ENCODE measurements at regions not wholly inside any gene's neighbourhood (a gene's known extent, or its start where the extent isn't known, plus 50 kb on each side); places are given as distances from the start of the nearest gene placed in this dataset.

DNA sequence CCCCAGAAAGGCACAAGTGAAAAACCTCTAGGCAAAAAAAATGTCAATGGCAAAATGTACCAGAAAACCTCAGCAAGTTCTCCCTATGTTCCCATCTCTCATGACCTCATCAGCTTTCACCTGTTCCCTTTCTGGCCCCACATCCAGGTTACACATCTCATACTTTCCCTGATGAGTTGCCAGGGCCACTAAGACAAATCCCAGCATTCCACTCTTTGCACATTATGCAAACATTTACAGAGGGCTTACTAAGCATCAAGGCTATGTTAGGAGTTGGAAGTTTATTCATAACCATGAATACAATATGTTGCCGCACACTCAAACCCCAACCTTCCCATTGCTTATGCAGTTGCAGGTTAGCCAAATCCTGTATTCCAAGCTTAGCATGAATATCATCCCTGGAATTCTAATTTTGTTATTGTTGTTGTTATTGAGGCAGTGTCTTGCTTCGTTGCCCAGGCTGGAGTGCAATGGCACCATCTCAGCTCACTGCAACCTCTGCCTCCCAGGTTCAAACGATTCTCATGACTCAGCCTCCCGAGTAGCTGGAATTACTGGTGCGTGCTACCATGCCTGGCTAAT is 129.3 kb upstream of the UBE2E2 start:
- H3K4me3 ChIP-seq (ENCODE audit: low read depth, low read length): no peak overlapping the region

DNA sequence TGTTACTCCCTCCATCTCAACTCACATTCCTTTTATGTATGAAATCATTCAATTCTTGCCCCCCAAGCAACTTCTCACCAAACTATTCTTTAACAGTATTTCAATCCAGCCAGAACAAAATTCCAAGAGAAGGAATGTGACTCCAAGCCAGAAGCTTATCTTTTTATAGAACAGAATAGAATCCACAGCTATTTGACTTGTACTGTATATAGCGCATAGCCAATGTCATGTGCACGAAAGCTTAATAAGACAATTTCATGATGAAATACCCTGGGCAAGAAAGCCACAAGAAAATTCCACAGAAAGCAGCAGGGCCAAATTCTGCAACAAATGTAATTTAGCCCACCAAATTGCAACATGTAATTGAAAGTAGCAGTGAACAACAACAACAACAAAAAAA is 127.6 kb upstream of the UBE2E2 start:
- H3K4me3 ChIP-seq (ENCODE audit: low read depth, low read length): no peak overlapping the region

GRCh38 chr3:23076437-23076836 is 126.7 kb upstream of the UBE2E2 start:
- H3K4me3 ChIP-seq (ENCODE audit: low read depth, low read length): no peak overlapping the region

DNA sequence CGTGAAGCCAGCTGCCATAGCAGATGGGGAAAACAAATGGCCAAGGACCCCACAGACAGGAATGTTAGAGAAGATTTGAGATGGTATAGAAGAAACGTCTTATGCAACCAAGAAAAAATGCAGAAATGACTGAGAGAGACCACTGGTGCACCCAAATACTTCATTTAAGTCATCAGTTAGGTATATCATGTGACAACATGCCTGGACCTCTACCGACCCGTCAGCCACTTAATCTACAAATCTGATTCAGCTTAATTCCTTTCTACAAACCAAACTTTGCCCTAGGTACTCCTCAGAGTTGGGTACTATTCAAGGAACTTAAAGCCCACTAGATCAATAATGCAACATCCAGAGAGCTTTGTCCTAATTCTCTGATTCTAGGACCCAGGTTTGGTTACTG is 126.0 kb upstream of the UBE2E2 start:
- no peak overlapping the region for H3K4me3 ChIP-seq (ENCODE audit: low read depth, low read length)

GRCh38 chr3:23078735-23079134 is 124.4 kb upstream of the UBE2E2 start:
- no peak overlapping the region for H3K4me3 ChIP-seq (ENCODE audit: low read depth, low read length)

DNA sequence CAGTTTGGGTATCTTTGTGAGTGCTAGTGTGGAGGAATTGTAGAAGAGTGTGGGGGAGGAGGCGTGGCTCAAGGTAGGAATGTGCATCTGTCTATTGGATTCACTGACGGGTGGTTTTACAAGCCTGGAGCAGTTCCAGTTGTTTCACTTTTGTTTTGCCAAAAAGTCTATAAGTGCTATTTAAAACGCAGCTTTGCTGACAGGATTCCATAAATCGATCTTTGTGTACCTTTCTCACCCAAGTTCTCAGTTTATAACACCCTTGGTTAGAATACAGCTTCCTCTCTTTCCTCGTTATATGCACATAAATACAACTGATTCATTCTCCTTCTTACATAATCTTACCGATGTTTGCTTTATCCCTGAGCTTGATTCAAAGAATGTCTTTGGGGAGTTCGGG is 123.2 kb upstream of the UBE2E2 start:
- H3K4me3 ChIP-seq (ENCODE audit: low read depth, low read length): no peak overlapping the region

DNA sequence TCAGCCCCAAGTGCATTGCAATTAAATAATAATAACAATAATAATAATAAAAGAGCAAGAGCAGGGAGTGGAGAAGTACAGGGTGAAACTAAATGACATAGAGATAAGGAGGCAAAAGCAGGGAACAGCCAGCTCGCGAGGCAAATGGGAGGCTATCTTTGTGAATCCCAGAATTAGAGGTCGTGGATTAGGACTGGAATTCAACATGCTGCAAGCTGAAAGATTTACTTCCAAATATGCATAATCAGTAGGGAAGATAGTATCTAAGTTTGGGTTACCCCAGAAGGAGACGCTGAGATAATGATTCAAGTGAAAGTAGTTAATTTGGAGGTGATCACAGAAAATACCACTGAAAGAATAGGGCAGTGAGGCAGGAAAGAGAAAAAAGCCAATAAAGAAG is 119.4 kb upstream of the UBE2E2 start:
- H3K4me3 ChIP-seq (ENCODE audit: low read depth, low read length): no peak overlapping the region

- no peak overlapping the region for H3K4me3 ChIP-seq (ENCODE audit: low read depth, low read length)
These were observed 118.8 kb upstream of the UBE2E2 start for GRCh38 chr3:23084367-23084766.

DNA sequence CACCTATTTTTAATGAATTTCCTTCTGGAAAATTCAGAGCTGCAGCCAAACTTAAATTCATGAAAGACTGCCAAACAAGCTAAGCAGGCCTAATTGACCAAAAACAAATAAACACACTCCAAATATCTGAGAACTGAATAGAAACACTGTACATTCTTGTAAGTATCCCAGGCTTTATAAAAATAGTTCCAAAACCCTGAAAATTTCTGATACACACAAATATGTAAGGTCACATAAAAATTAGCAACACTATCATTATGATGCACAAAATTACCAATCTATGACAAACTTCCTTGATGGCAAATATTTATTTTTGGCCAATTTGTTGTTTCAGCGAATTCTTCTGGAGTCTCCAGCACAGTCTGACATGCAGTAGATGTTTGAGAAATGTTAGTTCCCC is 117.9 kb upstream of the UBE2E2 start:
- no peak overlapping the region for H3K4me3 ChIP-seq (ENCODE audit: low read depth, low read length)

- no peak overlapping the region for H3K4me3 ChIP-seq (ENCODE audit: low read depth, low read length)
These were observed 116.8 kb upstream of the UBE2E2 start for GRCh38 chr3:23086331-23086730.

- H3K4me3 ChIP-seq (ENCODE audit: low read depth, low read length): no peak overlapping the region
These were observed 116.3 kb upstream of the UBE2E2 start for GRCh38 chr3:23086831-23087230.

- H3K4me3 ChIP-seq (ENCODE audit: low read depth, low read length): no peak overlapping the region
These were observed 108.7 kb upstream of the UBE2E2 start for GRCh38 chr3:23094412-23094811.

DNA sequence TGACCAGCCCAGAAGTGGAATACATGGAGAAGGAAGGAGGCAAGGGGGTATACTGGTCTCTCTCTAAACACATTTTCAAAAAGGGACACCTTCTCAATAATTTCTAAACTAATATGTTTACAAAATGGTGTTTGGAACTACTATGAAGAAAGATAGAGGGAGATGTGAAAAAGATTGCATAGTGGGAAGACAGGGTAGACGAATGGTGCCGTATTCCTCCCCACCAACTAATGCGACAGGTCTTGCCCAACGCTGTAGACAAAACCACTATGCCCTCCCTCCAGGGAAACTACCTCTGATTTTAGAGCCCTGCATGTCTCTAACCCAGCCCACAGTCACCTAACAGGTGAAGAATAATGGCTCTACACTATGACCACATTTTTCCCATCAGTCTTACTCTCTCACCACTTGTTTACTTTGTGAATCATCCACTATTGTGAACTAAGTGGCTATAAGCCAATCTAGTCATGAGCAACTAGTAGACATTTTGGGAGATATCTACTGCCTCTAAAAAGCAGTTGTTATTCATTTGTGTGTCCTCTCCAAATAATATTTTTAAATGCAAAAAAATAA is 108.2 kb upstream of the UBE2E2 start:
- no peak overlapping the region for H3K4me3 ChIP-seq (ENCODE audit: low read depth, low read length)

DNA sequence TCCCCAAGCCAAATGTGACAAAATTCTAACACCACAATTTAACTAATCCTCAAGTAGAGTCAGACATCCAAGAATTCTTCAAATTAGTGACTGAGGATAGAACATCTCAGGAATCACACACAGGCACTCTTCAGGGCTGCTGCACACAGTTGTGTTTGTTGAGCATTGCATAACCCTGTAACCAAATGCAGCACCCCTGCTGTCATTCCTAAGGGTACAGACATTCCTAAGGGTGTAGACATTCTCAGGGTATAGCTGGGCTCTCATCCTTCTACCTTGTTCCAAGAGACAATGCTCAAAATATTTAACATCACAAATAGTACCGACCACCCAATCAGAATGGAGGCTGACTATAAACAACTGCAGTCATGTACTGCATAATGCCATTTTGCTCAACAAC is 107.1 kb upstream of the UBE2E2 start:
- H3K4me3 ChIP-seq (ENCODE audit: low read depth, low read length): no peak overlapping the region

GRCh38 chr3:23099021-23099420 is 104.1 kb upstream of the UBE2E2 start:
- H3K4me3 ChIP-seq (ENCODE audit: low read depth, low read length): no peak overlapping the region

DNA sequence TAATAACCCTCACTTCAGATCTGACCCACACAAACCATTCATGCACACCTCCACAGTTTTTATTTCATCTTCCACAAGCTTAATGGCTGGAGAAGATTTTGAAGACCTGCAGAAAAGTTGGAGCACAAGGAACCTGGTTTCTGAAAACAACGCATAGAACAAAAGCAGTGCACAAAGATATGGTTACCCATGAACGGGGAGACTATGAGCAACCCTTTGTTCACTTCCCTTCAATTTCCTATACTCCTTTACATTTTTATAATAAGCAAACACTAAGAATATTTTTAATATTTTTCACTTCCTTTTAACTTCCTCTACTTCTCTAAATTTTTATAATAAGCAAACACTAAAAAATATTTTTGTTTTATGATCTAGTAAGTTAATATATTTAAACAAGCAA is 103.5 kb upstream of the UBE2E2 start:
- H3K4me3 ChIP-seq (ENCODE audit: low read depth, low read length): no peak overlapping the region

DNA sequence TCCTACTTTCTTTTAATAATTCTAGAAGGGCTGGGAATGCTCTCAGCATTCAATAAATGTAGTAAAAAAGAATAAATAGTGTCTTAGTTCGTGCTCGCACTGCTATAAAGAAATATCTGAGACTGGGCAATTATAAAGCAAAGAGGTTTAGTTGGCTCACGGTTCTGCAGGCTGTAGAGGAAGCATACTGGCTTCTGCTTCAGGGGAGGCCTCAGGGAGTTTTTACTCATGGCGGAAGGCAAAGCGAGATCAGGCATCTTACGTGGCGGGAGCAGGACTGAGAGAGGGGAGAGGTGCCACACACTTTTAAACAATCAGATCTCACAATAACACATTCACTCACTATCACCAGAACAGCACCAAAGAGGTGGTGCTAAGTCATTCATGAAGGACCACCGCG is 103.0 kb upstream of the UBE2E2 start:
- H3K4me3 ChIP-seq (ENCODE audit: low read depth, low read length): no peak overlapping the region

- H3K4me3 ChIP-seq (ENCODE audit: low read depth, low read length): no peak overlapping the region
These were observed 99.4 kb upstream of the UBE2E2 start for GRCh38 chr3:23103764-23104163.

DNA sequence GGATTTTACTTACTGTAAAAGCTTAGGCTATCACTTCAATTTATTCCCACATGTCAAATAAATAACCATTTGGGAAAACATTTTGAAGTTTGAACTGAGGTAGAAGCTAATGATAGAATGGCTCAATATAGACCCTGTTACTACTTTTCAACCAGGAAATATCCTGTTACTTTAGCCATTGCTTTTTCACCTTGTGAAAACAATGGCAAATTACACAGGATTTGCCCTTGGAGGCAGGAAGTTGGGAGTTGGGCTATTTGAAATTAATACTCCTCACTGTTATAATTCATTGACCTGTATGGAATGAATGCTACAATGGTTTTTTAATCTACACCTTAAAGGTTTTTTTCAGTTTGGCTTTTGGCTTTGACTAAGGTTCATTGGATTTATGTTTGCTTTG is 98.1 kb upstream of the UBE2E2 start:
- no peak overlapping the region for H3K4me3 ChIP-seq (ENCODE audit: low read depth, low read length)

DNA sequence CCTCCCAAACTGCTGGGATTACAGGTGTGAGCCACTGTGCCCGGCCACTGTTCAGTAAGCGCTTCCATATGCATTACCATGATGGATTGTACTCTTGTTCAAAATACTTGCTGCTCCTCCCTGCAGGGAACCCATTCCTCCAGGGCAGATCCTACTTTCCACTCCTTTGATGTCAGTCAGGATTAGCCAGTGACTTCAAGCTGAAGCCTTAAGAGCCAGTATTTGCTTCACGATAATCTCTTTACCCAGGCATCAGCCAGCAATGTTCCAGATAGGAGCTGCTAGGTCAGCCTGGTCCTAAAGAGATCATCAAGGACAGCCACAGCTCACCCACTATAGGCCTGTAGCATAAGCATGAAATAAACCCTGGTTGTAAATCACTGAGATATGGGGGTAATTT is 96.5 kb upstream of the UBE2E2 start:
- no peak overlapping the region for H3K4me3 ChIP-seq (ENCODE audit: low read depth, low read length)

DNA sequence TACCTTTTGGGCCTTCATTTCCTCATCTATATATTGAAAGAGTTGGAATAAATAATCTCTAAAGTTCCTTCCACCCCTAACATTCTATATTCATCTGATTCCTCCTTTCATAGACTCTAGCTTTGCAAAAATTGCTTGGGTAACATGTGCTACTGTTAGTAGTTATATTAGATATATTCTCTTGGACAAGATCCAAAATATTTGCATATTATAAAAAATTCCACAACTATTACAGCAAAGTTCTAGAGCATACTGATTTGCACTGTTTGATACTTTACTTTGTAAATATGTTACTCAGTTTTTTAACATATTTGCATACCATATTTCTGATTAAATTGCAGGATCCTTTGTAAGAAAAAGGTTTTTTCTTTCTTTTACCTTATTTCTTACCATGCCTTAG is 95.9 kb upstream of the UBE2E2 start:
- H3K4me3 ChIP-seq (ENCODE audit: low read depth, low read length): no peak overlapping the region

DNA sequence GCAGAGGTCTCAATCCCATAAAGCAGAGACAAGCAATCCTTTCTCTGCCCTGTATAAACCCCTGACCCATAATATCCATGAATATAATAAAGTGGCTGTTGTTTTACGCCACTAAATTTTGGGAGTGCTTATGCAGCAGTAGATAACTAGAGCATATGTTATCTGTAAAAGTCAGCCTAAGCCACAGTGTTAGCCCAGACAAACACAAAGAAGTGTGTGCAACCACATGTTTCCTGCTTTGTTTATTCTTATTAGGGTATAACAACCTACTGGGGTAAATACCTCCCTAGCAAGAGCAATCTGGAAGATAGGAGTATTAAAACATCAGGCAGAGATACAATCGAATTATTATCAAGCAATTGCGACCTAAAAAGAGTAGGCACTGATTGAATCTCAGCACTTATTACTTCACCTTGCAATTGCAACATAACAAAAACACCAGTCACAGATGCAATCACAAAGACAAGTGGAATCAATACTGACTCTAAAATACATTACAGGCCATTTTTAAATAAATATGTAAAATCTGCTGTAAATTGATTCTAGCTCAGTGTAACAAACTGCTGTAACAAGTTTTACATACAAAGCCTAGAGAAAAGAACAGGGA is 94.6 kb upstream of the UBE2E2 start:
- no peak overlapping the region for H3K4me3 ChIP-seq (ENCODE audit: low read depth, low read length)

DNA sequence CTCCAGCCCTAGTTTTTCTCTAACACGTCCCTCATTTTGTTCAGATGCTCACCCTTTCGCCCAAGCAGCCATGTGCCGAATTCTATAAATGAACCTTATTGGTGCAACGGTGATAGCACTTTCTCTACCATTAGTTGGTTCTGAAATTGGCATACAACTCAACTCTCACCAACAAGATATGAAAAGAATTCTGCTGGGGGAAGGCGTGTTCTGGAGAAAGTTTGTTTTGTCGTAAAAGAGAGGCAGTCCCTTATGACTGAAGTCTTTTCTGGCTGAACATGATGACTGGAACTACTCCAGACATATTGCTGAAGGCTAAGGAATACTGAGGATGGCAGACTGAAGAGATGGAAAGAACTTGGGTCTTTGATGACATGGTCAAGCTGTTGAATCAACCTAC is 91.8 kb upstream of the UBE2E2 start:
- H3K4me3 ChIP-seq (ENCODE audit: low read depth, low read length): no peak overlapping the region

Measured in iPS-11a (cell line).